Stimulated activated CD4-positive, alpha-beta T cell treated with anti-CD3 and anti-CD28 coated beads, Interleukin-4, amount 100 ng/mL, for 48 hours (primary cell): ENCODE measurements at regions not wholly inside any gene's neighbourhood (a gene's known extent, or its start where the extent isn't known, plus 50 kb on each side); places are given as distances from the start of the nearest gene placed in this dataset.
"Not testable (repeated sequence)": the region's sequence is repeated elsewhere in the genome, so short reads cannot be mapped to it uniquely, and the experiment has no call there.

Source experiments
- DNase-seq, 2 donors: peaks; one replicate each; pipeline ENCODE4 v3.0.0-alpha.2; 2020; ENCODE audit warnings: low read depth in 2 of 2

DNA sequence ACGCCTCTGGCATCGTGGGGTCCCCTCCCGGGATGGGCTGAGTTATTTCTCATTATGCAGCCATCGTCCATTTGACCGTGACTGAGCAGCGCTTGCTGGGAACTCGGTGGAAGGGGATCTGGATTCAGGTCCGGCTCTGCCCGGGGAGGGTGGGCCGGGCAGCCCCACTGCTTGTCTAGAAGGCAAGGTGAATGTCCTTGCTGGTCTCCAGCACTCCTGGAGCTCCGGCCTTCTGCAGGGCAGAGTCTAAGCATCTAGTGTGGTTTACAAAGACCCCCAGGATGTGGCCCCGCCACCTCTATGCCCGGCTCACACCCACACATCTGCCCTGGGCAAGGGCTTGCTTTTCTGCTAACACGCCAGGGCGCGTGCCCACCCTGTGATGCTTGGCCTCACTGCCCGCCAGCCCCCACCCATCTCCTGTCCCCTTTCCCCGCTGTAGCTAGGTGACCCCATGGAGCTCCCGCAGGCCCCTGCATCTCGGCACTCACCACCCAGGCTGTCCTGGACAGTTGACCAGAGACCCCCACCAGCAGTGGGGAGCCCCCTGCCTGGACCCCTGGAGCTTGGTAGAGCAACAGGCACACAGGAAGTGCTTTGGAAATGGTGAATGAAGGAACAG lies 151.0 kb upstream of the CHST15 start:
- no peak for DNase-seq

- DNase-seq, result no peak
Observed at GRCh38 chr10:124243702-124244121, 150.3 kb upstream of the CHST15 start.

DNA sequence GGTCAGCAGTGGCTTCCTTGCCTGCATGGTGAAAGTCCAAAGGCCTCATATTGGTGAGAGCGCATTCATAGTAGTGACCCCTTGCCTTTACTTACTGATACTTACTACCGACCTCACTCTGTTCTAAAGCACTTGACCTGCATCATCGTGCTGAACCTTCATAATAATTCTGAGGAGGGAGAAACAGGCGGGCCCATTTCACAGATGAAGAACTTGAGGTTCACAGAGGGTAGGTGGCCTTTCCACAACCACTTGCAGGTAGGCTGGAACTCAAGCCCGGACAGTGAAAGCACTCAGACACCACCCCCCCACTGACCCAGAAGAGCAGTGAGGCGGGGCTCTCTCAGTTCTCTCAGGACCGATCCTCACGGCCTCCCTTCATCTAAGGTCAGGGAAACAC lies 149.4 kb upstream of the CHST15 start:
- no peak for DNase-seq

DNA sequence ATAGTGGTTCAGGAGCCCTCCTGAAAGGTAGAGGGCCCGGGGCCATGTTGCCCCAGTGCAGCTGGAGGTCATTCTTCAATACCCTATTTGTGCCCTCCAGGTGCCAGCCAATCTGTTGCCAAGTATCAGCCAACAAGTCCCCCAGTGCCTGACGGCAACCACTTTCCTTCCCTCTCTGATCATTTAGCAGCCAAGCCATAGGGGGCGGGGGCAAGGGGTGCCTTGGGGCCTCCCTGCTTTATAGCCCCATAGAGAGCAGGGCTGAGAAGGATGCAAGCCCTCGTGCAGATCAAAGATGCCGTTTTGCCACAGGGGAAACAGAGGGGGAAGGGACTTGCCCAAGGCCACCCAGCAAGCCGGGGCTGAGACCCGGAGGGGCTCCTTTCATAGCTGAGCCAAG lies 149.0 kb upstream of the CHST15 start:
- no peak for DNase-seq

DNA sequence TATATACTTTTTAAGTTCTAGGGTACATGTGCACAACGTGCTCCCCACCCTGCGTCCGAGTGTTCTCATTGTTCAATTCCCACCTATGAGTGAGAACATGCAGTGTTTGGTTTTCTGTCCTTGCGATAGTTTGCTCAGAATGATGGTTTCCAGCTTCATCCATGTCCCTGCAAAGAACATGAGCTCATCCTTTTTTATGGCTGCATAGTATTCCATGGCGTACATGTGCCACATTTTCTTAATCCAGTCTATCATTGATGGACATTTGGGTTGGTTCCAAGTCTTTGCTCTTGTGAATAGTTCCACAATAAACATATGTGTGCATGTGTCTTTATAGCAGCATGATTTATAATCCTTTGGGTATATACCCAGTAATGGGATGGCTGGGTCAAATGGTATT lies 148.1 kb upstream of the CHST15 start:
- not testable (repeated sequence) for DNase-seq

GRCh38 chr10:124240839-124241291 lies 147.5 kb upstream of the CHST15 start:
- no peak for DNase-seq

GRCh38 chr10:124239696-124240095 lies 146.3 kb upstream of the CHST15 start:
- no peak for DNase-seq

GRCh38 chr10:124239134-124239533 lies 145.7 kb upstream of the CHST15 start:
- no peak for DNase-seq

- no peak for DNase-seq
Observed at GRCh38 chr10:124238367-124238766, 145.0 kb upstream of the CHST15 start.

- DNase-seq, result no peak
Observed at GRCh38 chr10:124237282-124237961, 144.0 kb upstream of the CHST15 start.

DNA sequence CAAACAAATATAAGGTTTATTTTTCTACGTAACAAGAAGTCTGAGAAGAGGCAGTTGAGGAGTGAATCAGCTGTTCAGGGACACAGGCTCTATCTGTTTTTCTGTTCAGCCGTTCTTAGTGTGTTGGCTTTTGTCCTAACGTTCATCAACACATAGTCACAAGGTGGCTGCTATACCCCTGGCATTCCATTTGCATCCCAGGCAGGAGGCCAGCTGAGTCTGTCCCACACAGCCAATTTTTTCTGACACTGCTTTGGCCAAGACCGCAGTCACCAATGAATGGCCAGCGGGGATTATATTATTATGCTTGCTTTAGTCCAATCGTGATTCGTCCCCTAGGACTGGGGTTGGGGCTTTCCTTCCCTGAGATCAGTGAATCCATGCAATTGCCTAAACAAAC lies 143.4 kb upstream of the CHST15 start:
- DNase-seq, result no peak

DNA sequence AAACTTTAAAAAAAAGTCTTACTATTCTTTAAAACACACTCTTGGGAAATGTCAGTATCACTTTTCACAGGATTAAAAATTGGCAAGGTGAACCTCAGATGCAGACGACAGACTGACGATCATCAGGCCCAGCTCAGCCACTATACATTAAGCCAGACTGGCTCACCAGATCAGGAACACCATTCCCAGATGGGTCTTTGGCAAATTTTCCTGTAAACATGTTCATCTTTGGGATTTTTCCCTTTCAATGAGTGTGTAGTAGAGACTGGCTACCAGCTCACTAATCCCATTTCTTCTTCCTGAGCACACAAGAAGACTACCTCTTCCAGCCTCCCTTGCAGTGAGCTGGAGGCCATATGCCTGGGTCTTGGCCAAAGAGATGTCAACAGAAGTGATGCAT lies 142.7 kb upstream of the CHST15 start:
- no peak for DNase-seq

DNA sequence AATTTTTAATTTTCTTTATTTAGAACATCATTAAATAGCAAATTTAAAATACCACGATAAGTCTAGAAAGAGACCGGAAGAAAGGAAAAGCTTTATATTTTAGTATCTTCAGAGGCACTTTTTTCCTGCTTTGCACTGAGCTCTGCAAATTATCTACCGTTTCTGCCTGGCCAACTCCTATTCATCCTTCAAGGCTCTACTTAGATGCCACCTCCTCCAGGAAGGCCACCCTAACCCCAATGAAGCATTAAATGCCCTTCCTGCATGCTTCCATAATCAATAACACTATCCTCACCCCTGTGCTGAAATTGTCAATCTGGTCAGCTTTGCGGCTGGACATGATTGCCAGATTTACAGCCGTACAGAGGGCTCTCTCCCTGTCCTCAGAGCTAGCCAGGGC lies 141.8 kb upstream of the CHST15 start:
- DNase-seq, result no peak

- DNase-seq, result no peak
Observed at GRCh38 chr10:124233546-124234138, 140.2 kb upstream of the CHST15 start.

GRCh38 chr10:124232686-124233545 lies 139.5 kb upstream of the CHST15 start:
- no peak for DNase-seq

- DNase-seq, result peak; percentile 11 to 32
Observed at GRCh38 chr10:124231168-124232155, 138.1 kb upstream of the CHST15 start.

- DNase-seq, result no peak
Observed at GRCh38 chr10:124230635-124231167, 137.3 kb upstream of the CHST15 start.

- no peak for DNase-seq
Observed at GRCh38 chr10:124229989-124230634, 136.7 kb upstream of the CHST15 start.

DNA sequence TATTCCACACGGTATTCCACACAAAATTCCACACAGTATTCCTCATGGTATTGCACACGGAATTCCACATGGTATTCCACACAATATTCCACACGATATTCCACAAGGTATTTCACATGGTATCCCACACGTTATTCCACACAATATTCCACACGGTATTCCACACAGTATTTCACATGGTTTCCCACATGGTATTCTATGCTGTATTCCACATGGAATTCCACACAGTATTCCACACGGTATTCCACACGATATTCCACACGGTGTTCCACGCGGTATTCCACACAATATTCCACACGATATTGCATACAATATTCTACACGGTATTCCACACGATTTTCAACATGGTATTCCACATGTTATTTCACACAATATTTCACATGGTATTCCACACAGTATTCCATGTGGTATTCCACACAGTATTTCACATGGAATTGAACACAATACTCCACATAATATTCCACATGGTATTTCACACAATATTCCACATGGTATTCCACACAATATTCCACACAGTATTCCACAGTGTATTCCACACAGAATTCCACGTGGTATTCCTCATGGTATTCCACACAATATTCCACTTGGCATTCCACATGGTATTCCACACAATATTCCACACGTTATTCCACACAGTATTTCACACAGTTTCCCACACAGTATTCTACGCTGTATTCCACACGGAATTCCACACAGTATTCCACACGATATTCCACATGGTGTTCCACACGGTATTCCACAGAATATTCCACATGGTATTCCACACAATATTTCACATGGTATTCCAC lies 136.0 kb upstream of the CHST15 start:
- DNase-seq, result no peak
